K562 (cell line): ENCODE measurements at regions not wholly inside any gene's neighbourhood (a gene's known extent, or its start where the extent isn't known, plus 50 kb on each side); places are given as distances from the start of the nearest gene placed in this dataset.

Source experiments
- ATAC-seq: fragments of 200-7000 bp; cut with Tn5 transposase; 3 replicates; pipeline ENCODE4 v1.9.1; 2020; ENCODE audit warnings: moderate library complexity
- BruUV-seq: library from RNA; stranded (reverse); fragments of 400-500 nt; replicated peaks from 2 replicates; lab custom pipeline; 2021; lab: Mats Ljungman, UMichigan
- CTCF ChIA-PET: fragments of 300-600 bp; formaldehyde crosslinking; extraction: SDS; loops from one replicate; lab custom pipeline; 2021; ENCODE audit warnings: low intra/inter-chr PET ratio; lab: Yijun Ruan, JAX
- POLR2A ChIA-PET: fragments of 300-600, 350-650 bp; sonication (Branson Sonifier 250); formaldehyde crosslinking; extraction: SDS; loops from one replicate; lab custom pipeline; 2021; ENCODE audit warnings: antibody characterized with exemption, inconsistent platforms; lab: Yijun Ruan, JAX
- DNase-seq, 4 experiments: peaks; one replicate each; pipeline versions ENCODE4 v3.0.0 to v3.0.0-alpha.2; 2011 to 2018; ENCODE audit warnings: low spot score in 3 of 4, mixed read lengths in 3 of 4; ENCODE audit errors: extremely low read depth in 1 of 4
- FAIRE-seq: peaks from 2 replicates; lab custom pipeline; 2011; peaks lifted over from hg19 to GRCh38; lab: Jason Lieb, UNC
- H2AFZ ChIP-seq: 2 replicates; pipeline ENCODE4 v1.6.0; 2011; ENCODE audit warnings: low read depth, low read length, control low read depth, inconsistent platforms
- H3K27ac ChIP-seq: fragments of 200-600 bp; 3 replicates; pipeline ENCODE4 v1.8.0; 2011; ENCODE audit warnings: low read depth, mild to moderate bottlenecking, control low read depth, inconsistent platforms, low read length, moderate library complexity, mixed read lengths; ENCODE audit errors: extremely low read depth
- H3K27me3 ChIP-seq, 2 experiments: fragments of 300-600 bp in 1 of 2; 2 replicates in 1 of 2; 3 replicates in 1 of 2; pipeline versions ENCODE4 v1.6.0 to v1.8.0; 2011; ENCODE audit warnings: inconsistent platforms in 2 of 2, low read length in 2 of 2, mild to moderate bottlenecking in 1 of 2, mixed read lengths in 1 of 2, moderate library complexity in 1 of 2; ENCODE audit not compliant: control insufficient read depth in 2 of 2, insufficient read depth in 2 of 2
- H3K36me3 ChIP-seq: fragments of 300-600 bp; 3 replicates; pipeline ENCODE4 v1.8.0; 2011; ENCODE audit warnings: mild to moderate bottlenecking, low read length, inconsistent platforms; ENCODE audit not compliant: control insufficient read depth, insufficient read depth
- H3K4me1 ChIP-seq, 2 experiments: fragments of 200-600 bp in 1 of 2; replicated peaks in 1 of 2; 2 replicates in 1 of 2; 3 replicates in 1 of 2; pipeline versions ENCODE4 v1.5.1 to v1.8.0; 2011; ENCODE audit warnings: inconsistent platforms in 2 of 2, low read length in 2 of 2, mild to moderate bottlenecking in 1 of 2, mixed read lengths in 1 of 2, moderate library complexity in 1 of 2; ENCODE audit not compliant: control insufficient read depth in 2 of 2, insufficient read depth in 2 of 2
- H3K4me2 ChIP-seq: 2 replicates; pipeline ENCODE4 v1.6.1; 2011; ENCODE audit warnings: low read length, control low read depth, inconsistent platforms, mixed read lengths; ENCODE audit not compliant: insufficient read depth
- H3K4me3 ChIP-seq: fragments of 200-600 bp; sonication (generic), shearing (Covaris generic); 2 replicates; pipeline ENCODE4 v1.5.1; 2016; ENCODE audit warnings: control low read depth, inconsistent platforms
- H3K79me2 ChIP-seq: fragments of 200-600 bp; 3 replicates; pipeline ENCODE4 v1.8.0; 2011; ENCODE audit warnings: low read length, inconsistent platforms; ENCODE audit not compliant: control insufficient read depth, insufficient read depth
- H3K9ac ChIP-seq, 2 experiments: 2 replicates each; pipeline versions ENCODE4 v1.6.0 to v1.6.1; 2011; ENCODE audit warnings: low read depth in 2 of 2, low read length in 2 of 2, control low read depth in 1 of 2, inconsistent platforms in 1 of 2, mild to moderate bottlenecking in 1 of 2, mixed read lengths in 1 of 2; ENCODE audit not compliant: insufficient read depth in 1 of 2
- H3K9me1 ChIP-seq: one replicate; pipeline ENCODE4 v1.6.0; 2011; ENCODE audit warnings: inconsistent platforms, mild to moderate bottlenecking, low read length, moderate library complexity; ENCODE audit not compliant: control insufficient read depth, insufficient read depth
- H3K9me3 ChIP-seq: replicated peaks from 2 replicates; pipeline ENCODE4 v1.5.1; 2011; ENCODE audit warnings: low read depth, low read length, inconsistent platforms; ENCODE audit not compliant: control insufficient read depth, insufficient read depth
- H4K20me1 ChIP-seq: replicated peaks from 2 replicates; pipeline ENCODE4 v1.6.1; 2011; ENCODE audit warnings: low read length, inconsistent platforms, mixed read lengths; ENCODE audit not compliant: control insufficient read depth, insufficient read depth
- ATF2 ChIP-seq: sonication (generic); formaldehyde crosslinking; IDR thresholded peaks from 2 replicates; pipeline ENCODE4 v1.8.1; 2022; ENCODE audit warnings: missing genetic modification reagents
- BRD4 ChIP-seq: fragments of 200-600 bp; sonication (generic); IDR thresholded peaks from 2 replicates; pipeline ENCODE4 v1.6.1; 2017; ENCODE audit warnings: inconsistent platforms
- MTA1 ChIP-seq: fragments of 450-650 bp; IDR thresholded peaks from 2 replicates; pipeline ENCODE4 v1.6.1; 2017; ENCODE audit warnings: borderline replicate concordance
- NUFIP1 ChIP-seq: fragments of 450-650 bp; IDR thresholded peaks from 2 replicates; pipeline ENCODE4 v1.6.1; 2018; ENCODE audit not compliant: partially characterized antibody
- PHF8 ChIP-seq: fragments of 200-600 bp; sonication (generic); IDR thresholded peaks from 2 replicates; pipeline ENCODE4 v1.6.1; 2012; ENCODE audit warnings: mixed run types, mild to moderate bottlenecking, inconsistent platforms, low read length, moderate library complexity, borderline replicate concordance
- POLR2H ChIP-seq: IDR thresholded peaks from 2 replicates; pipeline ENCODE4 v1.6.1; 2016; ENCODE audit warnings: missing genetic modification characterization, low read depth, mild to moderate bottlenecking, control low read depth, missing compliant biosample characterization, moderate library complexity
- SNRNP70 ChIP-seq: fragments of 200-400 bp; formaldehyde crosslinking; optimal IDR thresholded peaks from 2 replicates; pipeline ENCODE3; 2017; ENCODE audit warnings: low read depth, low read length
- UBTF ChIP-seq, 2 experiments: IDR thresholded peaks; 2 replicates each; pipeline ENCODE4 v1.6.1; 2012; ENCODE audit warnings: improper control_type of control experiment in 2 of 2, low read depth in 2 of 2, low read length in 2 of 2, borderline replicate concordance in 1 of 2
- ZBTB33 ChIP-seq: sonication (generic); formaldehyde crosslinking; IDR thresholded peaks from 2 replicates; pipeline ENCODE4 v1.8.1; 2023; ENCODE audit warnings: mild to moderate bottlenecking, missing genetic modification reagents
- ZBTB49 ChIP-seq: sonication (generic); formaldehyde crosslinking; IDR thresholded peaks from 2 replicates; pipeline ENCODE4 v1.8.0; 2022; ENCODE audit warnings: missing genetic modification reagents, mild to moderate bottlenecking, borderline replicate concordance
- ZKSCAN8 ChIP-seq: fragments of 200-800 bp; sonication (Bioruptor generic); IDR thresholded peaks from 2 replicates; pipeline ENCODE4 v1.6.1; 2016; ENCODE audit warnings: missing genetic modification characterization, missing compliant biosample characterization
- ZNF253 ChIP-seq: fragments of 250-450 bp; sonication (Bioruptor Pico); conservative IDR thresholded peaks from 2 replicates; pipeline ENCODE4 v1.6.1; 2021; ENCODE audit warnings: mild to moderate bottlenecking
- ZNF785 ChIP-seq: fragments of 250-450 bp; sonication (Bioruptor Pico); IDR thresholded peaks from 2 replicates; pipeline ENCODE4 v1.4.0; 2020; ENCODE audit warnings: mild to moderate bottlenecking
- WGBS: fragments of 100-300 bp; shearing (Covaris generic); methylation state at CpG from one replicate; pipeline ENCODE4 v1.1.6; 2016; ENCODE audit warnings: low coverage, mixed read lengths; ENCODE audit not compliant: insufficient coverage; ENCODE audit errors: missing lambda C conversion rate; 5-methylcytosine and 5-hydroxymethylcytosine counted together
- in situ Hi-C: fragments of 300-500 bp; cut with MboI; formaldehyde crosslinking; loops from 4 replicates; pipeline ENCODE4 v1.15.0; 2018; ENCODE audit warnings: inconsistent platforms, mixed read lengths
- intact Hi-C: fragments of 100-400 bp; cut with micrococcal nuclease; formaldehyde crosslinking; loops from 2 replicates; pipeline ENCODE4 v1.14.2; 2022

- Histone ChIP-seq H3K79me2 (no peaks in the 10 kb centered on the region), H3K27ac (no peak overlapping the region), H3K9me1 (no peaks in the 10 kb centered on the region), H3K9me3 (no peaks in the 10 kb centered on the region), H3K27me3 (peaks cover 9 to 13% of the 10 kb centered on the region in 2 experiments; a peak in 4 of 5 replicates), H2AFZ (no peak overlapping the region), H3K4me1 (no peaks in the 10 kb centered on the region), H3K36me3 (no peaks in the 10 kb centered on the region), H4K20me1 (0 out of 2 replicates have a peak, but pooled peaks cover 3% of the 10 kb centered on the region), H3K4me3 (no peak overlapping the region), H3K4me2 (no peak overlapping the region), H3K9ac (no peak overlapping the region)
- DNase-seq (no peak), ATAC-seq (no peak), FAIRE-seq (no peak)
- no TSS peak for BruUV-seq
- CTCF ChIA-PET, result no interaction called here
- in situ Hi-C loops (loop anchor here (10.0 kb wide), 1 partner anchor 1151 kb away; no protein-coding TSS in a partner anchor), intact Hi-C loops (loop anchor here (10.0 kb wide), 2 partner anchors 631 to 721 kb away; no protein-coding TSS in a partner anchor)
- under 1% methylated on average over 25 of the region's 25 CpGs for WGBS
- POLR2A ChIA-PET, result interaction anchor here (0.6 kb wide), 1 partner anchor 1420 kb away, joined by 3 read pairs; no protein-coding TSS in a partner anchor
- TF ChIP-seq UBTF (IDR thresholded peaks at IDR 0.05; ENCODE audit: borderline replicate concordance in 1 of 2, low read depth in 2 of 2, low read length in 2 of 2) (no peak), ZNF253 (CRISPR knock-in tag) (no peak), ATF2 (CRISPR knock-in tag) (no peak), NUFIP1 (no peak), POLR2H (tag) (no peak), MTA1 (no peak), ZNF785 (CRISPR knock-in tag) (no peak), ZBTB49 (no peak), ZBTB33 (CRISPR knock-in tag) (no peak), SNRNP70 (no peak), BRD4 (no peak), ZKSCAN8 (no peak), PHF8 (no peak)
Observed at GRCh38 chr16:6645768-6646568, 686.7 kb upstream of the RBFOX1 start.
